NCI-H2171 (cell line): ENCODE measurements at regions not wholly inside any gene's neighbourhood (a gene's known extent, or its start where the extent isn't known, plus 50 kb on each side); places are given as distances from the start of the nearest gene placed in this dataset.

Source experiments
- DNase-seq: peaks from one replicate; lab custom pipeline; 2025; lab: John Stamatoyannopoulos, UW

- no peak for DNase-seq
Observed at GRCh38 chr2:236875906-236876505, 209.7 kb upstream of the COPS8 start.

GRCh38 chr2:236876642-236877041 lies 209.0 kb upstream of the COPS8 start:
- DNase-seq: no peak

GRCh38 chr2:236877972-236878371 lies 207.7 kb upstream of the COPS8 start:
- no peak for DNase-seq

- DNase-seq: no peak
Observed at GRCh38 chr2:236879416-236879963, 206.2 kb upstream of the COPS8 start.

- no peak for DNase-seq
Observed at GRCh38 chr2:236882074-236882473, 203.6 kb upstream of the COPS8 start.

- DNase-seq: no peak
Observed at GRCh38 chr2:236882930-236883329, 202.8 kb upstream of the COPS8 start.

- DNase-seq: no peak
Observed at GRCh38 chr2:236883819-236884218, 201.9 kb upstream of the COPS8 start.

- DNase-seq: no peak
Observed at GRCh38 chr2:236884569-236885175, 201.0 kb upstream of the COPS8 start.

- DNase-seq: no peak
Observed at GRCh38 chr2:236886456-236886855, 199.2 kb upstream of the COPS8 start.

- no peak for DNase-seq
Observed at GRCh38 chr2:236887531-236887930, 198.2 kb upstream of the COPS8 start.

GRCh38 chr2:236887953-236888793 lies 197.5 kb upstream of the COPS8 start:
- no peak for DNase-seq

GRCh38 chr2:236888794-236889780 lies 196.6 kb upstream of the COPS8 start:
- DNase-seq: no peak

- DNase-seq: no peak
Observed at GRCh38 chr2:236889791-236890704, 195.6 kb upstream of the COPS8 start.

GRCh38 chr2:236892721-236893120 lies 193.0 kb upstream of the COPS8 start:
- no peak for DNase-seq

GRCh38 chr2:236894791-236895190 lies 190.9 kb upstream of the COPS8 start:
- no peak for DNase-seq

GRCh38 chr2:236895497-236895896 lies 190.2 kb upstream of the COPS8 start:
- no peak for DNase-seq

GRCh38 chr2:236896688-236897087 lies 189.0 kb upstream of the COPS8 start:
- DNase-seq: no peak

GRCh38 chr2:236899146-236899545 lies 186.5 kb upstream of the COPS8 start:
- no peak for DNase-seq

GRCh38 chr2:236899950-236900640 lies 185.6 kb upstream of the COPS8 start:
- DNase-seq: no peak

- no peak for DNase-seq
Observed at GRCh38 chr2:236901956-236902355, 183.7 kb upstream of the COPS8 start.
